NCI-H2107 treated with DMSO at 0.1 percent for 48 hours (cell line): ENCODE measurements at regions not wholly inside any gene's neighbourhood (a gene's known extent, or its start where the extent isn't known, plus 50 kb on each side); places are given as distances from the start of the nearest gene placed in this dataset.

Experiments used
- DNase-seq: peaks from one replicate; lab custom pipeline; 2025; ENCODE audit not compliant: unreplicated experiment; lab: John Stamatoyannopoulos, UW

GRCh38 chr10:6741541-6741941 is 161.5 kb upstream of the PRKCQ start:
- no peak for DNase-seq

DNA sequence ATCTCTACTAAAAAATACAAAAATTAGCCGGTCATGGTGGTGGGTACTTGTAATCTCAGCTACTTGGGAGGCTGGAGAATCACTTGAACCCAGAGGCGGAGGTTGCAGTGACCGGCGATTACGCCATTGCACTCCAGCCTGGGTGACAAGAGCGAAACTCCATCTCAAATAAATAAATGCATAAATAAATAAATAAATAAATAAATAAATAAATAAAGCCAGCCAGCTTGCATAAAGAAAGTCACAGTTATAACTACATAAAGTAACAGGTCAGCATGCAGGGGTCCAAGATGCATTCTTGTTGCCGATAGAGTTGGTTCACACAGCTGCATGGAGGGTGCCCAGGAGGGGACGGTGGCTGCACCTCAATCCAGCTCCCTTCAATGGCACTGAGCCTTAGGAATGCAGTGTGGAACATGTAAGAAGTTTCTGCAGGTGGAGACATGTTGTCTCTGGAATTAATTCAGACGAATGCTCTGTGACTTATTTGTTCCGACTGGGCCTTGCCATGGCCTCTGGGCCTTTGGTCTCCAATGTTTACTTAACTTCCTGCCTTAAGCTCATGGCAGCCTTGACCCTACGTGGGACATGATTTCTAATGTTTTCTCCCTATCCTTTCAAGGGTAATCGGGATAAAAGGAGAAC is 159.6 kb upstream of the PRKCQ start:
- DNase-seq, result no peak

- no peak for DNase-seq
Observed at GRCh38 chr10:6738112-6738768, 158.2 kb upstream of the PRKCQ start.

DNA sequence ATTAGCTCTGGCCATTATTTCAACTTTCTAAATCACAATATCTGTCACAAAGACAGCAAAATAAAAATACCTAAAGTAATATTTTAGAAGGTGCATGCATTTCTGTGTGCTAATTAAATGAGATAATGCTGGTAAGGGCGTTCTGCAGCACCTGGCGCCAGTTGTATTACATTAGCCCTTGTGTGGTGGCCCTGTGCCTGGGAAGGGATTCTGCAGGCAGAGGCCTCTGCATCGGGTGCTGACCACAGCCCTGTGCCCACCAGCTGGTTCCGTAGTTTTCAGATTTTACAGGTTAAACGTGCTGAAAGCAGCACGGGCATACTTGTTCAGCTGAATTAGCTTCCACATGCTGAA is 157.7 kb upstream of the PRKCQ start:
- DNase-seq, result no peak

- no peak for DNase-seq
Observed at GRCh38 chr10:6737080-6737641, 157.1 kb upstream of the PRKCQ start.

DNA sequence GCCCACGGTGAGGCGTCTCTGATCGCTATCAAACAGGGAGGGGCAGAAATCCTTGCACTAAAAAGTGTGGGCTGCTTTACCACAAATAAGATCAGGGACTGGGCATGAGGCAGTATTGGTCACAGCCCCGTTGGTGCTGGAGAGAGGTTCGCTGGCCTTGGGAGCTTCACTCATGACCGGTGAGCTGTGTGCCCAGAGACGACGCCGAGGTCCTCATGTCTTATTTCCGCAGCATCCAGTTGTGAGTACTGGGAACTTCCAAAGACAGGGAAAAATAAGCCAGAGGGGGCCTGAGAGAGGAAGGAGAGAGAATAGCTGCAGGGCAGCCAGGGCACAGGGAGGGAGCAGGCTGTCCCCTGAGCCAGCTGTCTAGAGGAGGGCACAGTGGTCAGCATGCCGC is 154.2 kb upstream of the PRKCQ start:
- no peak for DNase-seq

DNA sequence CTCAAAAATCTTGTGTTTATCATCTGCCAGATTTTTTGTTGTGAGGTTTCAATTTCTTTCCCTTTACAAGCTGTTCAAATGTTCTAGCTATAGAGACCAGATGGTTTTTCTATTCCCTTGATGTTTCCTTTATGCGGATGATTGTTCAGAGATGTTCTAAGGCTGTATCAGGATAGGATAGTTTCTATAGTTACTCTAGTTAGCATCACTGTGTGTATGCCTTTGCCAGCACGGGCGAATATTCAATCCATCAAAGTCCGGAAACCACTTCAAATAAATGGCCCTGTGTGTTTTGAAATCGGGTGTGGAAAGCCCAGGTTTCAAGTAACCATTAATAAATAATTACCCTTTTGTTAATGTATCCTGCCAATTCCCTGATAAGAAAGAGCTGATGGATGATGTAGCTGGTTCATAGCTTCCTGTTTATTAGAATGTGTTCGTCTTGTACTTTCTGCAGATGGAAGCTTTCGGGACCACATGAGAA is 149.8 kb upstream of the PRKCQ start:
- no peak for DNase-seq

DNA sequence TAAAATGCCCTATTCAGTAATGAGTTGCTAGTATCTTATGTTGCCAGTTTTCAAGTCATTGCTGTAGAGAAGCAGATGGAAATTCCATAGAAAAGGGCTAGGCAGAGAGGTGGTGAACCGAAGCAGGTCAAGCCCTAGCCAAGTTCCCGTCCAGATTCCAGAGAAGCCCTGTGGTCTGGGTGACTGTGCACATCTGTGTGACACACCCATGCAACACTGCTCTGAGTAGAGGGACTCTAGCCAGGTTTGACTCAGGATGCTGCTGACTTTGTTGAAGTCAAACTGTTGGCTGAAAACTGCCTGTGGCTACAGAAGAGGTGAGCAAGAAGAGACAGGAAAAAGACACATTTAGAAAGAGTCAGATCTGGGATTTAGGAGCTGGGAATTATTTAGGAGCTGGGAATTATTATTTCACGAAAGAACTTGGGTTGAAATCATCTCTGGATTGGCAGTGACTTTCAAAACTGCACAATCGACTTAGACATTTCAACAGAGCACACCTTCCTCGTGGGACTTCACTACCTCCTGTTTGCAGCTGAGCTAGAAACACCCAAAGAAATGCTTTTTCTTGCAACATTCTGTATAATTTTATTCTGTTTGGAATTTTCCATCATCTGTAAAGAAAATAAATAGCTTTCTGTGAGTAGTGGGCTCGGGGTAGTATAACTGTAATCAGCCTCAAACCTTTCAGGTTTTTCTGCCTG is 149.1 kb upstream of the PRKCQ start:
- no peak for DNase-seq

DNA sequence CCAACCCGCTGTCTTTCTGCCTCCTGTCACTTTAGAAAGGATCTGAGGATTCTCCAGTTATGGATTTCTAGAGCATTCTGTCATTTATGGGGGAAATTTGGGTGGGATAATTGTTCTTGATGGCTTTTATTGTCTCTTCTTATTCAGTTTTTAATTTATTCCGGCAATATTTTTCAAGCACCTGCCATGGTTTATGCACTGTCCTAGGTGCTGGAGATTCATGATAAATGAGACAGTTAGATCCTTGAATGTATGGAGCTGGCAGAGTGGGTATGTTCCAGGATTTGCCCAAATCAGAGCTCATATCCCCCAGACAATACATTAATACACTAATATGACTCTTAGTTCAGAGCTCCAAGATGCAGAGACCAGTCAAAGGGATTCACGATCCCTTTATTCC is 146.8 kb upstream of the PRKCQ start:
- DNase-seq, result no peak

DNA sequence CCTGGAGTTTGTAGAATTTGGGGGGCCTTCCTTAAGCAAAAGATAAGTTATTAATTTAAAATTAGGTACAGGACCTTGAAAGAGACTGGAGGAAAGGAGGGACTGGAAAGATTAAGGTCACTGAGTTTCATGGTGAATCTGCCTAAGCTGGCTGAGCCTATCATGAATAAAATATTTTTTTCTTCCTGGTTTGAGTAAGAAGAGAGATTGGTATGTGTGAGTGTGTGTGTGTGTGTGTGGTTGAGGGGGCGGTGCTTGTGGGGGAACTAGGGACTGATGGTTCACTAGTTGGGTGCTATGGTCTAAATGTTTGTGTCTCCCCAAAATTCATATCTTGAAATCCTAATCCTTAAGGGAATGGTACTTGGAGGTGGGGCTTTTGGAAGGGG is 142.5 kb upstream of the PRKCQ start:
- DNase-seq, result no peak

DNA sequence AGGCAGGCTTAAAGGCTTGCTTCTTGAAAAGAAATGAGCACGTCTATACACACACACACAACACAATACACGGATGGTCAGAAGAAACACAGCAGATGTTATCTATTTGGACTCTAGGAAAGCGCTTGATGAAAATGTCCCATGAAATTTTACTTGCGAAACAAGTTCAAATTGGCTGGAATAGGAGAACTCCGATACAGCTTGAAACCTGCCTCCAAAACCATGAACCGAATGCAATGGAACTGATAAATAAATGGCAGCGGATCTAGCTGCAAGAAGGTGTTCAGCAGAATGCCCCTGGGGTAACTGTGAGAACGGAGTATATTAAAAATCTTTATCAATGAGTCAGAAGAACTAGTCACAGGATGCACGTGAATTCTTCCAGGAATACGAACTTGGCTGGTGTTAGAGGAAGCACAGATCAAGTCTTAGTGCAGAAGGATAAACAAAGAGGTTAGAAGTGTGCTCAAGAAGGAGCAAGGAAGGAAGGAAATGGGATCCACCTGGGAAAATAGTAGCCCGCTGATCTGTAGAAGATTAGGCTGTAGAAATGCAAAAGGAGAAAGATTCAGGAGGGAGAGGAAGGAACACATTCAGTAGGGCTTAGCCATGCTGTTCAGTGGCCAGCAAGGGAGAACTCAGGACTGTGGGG is 142.0 kb upstream of the PRKCQ start:
- no peak for DNase-seq

DNA sequence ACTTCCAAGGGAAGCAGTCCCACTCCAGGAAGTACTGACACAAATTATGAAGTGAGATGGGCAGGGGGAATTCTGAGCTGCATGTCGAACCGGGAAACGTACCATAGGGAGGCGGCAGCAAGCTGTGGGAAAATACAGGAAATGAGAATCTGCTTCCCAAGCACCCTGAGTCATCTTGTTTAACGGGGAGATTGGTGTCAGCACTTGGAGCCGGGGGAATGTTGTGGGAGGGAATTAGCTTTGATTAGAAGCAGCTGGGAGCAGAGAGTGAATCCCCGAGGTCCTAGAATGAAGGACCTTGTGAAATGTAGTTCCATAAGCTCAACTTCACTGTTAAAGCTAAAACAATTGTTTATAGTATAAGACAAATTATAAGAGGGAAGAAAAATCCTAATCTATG is 141.4 kb upstream of the PRKCQ start:
- DNase-seq, result no peak

- DNase-seq, result no peak
Observed at GRCh38 chr10:6719561-6719960, 139.5 kb upstream of the PRKCQ start.

- no peak for DNase-seq
Observed at GRCh38 chr10:6718550-6718949, 138.5 kb upstream of the PRKCQ start.

- DNase-seq, result no peak
Observed at GRCh38 chr10:6716516-6716915, 136.4 kb upstream of the PRKCQ start.

DNA sequence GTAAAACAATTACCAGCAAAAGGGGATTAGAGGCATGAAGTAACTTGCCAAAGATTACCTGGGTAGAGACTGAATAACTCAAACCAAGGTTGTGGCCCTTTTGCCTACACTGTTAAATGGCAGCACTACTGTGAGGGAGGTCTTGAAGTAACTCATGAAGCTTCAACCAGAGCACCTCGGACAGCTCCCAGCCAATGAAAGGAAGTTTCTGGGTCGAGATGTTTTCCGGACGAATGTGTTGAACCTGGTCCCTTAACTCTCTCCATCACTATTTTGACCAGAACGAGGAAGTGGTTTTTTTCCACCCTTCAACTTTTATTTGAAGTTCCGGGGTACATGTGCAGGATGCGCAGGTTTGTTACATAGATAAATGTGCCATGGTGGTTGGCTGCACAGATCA is 133.6 kb upstream of the PRKCQ start:
- DNase-seq, result no peak

- no peak for DNase-seq
Observed at GRCh38 chr10:6713120-6713519, 133.0 kb upstream of the PRKCQ start.

DNA sequence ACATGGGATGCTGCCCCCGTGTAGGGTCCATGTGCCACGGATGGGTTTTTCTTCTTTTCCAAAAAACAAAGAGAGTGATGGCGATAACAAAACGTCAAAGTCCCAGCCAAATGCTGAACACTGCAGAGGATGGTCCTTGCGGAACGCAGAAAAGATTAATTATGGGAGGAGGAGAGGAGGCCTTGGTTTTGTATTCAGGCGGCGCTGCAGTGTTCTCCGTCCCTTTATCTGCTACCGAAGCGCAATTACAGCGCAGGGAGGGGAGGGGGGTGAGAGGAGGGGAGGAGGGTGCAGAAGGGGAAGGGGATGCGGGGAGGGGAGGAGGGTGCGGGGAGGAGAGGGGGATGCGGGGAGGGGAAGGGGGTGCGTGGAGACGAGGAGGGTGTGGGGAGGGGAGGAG is 131.8 kb upstream of the PRKCQ start:
- DNase-seq, result no peak

- no peak for DNase-seq
Observed at GRCh38 chr10:6711408-6711841, 131.3 kb upstream of the PRKCQ start.

- no peak for DNase-seq
Observed at GRCh38 chr10:6707352-6707751, 127.3 kb upstream of the PRKCQ start.

DNA sequence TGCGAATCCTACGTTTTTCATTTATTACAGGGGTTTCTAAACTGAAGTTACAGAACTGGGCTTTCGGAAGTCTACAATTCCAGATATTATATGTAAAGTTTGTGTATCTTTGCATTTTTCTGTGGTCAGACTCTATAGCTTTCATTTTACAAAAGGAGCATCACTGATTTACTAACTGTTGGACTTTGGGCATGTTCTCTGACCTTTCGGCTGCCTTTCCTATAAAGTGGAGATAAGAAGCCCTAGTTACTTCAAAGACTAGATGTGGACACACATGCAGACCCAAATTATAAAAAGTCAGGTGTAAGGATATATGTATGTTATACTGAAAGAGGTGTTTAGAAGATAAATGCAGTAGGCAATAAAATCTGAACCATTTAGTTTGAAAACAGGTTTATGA is 126.6 kb upstream of the PRKCQ start:
- no peak for DNase-seq

DNA sequence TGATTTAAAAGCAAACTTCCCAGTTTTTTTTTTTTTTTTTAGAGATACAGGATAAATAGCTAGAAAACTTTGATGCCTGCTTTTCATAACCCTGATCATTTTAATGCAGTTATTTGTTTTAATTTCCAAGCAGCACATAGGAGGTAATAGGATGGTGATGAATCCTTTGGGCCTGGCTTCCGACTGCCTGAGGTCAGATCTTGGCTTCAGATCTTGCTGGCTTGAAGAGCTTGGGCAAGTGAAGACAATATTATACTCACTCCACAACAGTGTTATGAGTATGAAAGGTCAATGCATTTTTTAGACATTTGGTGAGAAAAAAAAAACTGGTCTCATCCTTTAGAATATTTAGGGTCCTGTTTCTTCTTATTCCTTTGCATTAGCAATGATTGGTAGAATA is 124.8 kb upstream of the PRKCQ start:
- DNase-seq, result no peak
